ENCODE measurements at regions not wholly inside any gene's neighbourhood (a gene's known extent, or its start where the extent isn't known, plus 50 kb on each side); places are given as distances from the start of the nearest gene placed in this dataset.
"Not testable (repeated sequence)": the region's sequence is repeated elsewhere in the genome, so short reads cannot be mapped to it uniquely, and the experiment has no call there.

DNA sequence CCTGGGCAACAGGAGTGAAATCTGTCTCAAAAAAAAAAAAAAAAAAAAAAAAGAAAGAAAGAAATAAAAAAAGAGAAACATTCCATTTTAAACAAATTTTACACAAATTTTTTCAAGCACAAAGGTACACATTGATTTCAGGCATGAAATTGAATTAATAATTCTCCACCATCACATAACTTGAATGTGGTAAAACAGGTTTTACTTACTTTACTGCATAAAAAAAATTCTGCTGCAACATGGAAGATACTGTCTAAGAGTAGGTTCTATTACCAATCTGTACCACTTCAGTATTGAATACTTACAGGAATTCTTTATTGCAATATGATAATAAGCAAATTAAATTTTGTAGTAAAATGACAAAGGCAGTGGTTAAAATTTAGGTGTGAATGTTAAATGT is 271.6 kb upstream of the ARSJ start:
- no peak for DNase-seq

DNA sequence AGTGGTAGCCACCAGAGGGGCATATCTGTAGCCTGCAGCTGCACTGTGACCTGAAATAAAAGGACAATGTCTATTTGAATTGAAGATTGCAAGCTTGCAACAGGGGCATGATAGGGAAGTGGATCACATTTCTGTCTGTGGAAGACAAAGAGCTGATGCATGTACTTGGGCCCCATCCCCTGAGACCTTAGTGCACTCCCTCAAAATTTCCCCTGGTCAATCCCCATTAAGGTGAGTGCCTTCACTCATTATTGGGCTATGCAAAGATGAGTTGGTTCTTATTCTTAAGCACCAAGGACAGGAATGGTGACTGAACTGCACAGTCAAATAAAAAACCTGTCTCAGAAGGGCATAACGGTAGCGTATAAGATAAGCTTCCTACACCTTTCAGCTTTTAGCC is 273.1 kb upstream of the ARSJ start:
- DNase-seq: no peak

DNA sequence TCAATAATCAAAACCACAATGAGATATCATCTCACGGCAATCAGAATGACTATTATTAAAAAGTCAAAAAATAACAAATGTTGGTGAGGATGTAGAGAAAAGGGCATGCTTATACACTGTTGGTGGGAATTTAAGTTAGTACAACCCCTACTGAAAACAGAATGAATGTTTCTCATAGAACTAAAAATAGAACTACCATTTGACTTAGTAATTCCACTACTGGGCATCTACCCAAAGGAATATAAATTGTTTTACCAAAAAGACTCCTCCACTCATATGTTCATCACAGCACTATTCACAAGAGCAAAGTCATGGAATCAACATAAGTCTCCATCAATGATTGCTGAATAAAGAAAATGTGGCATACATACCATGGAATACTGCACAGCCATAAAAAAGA is 278.1 kb upstream of the ARSJ start:
- no peak for DNase-seq

DNA sequence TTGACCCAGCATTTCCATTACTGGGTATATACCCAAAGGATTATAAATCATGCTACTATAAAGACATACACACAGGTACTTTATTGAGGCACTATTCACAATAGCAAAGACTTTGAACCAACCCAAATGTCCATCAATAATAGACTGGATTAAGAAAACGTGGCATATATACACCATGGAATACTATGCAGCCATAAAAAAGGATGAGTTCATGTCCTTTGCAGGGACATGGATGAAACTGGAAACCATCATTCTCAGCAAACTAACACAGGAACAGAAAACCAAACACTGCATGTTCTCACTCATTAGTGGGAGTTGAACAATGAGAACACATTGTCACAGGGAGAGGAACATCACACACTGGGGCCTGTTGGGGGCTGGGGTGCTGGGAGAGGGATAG is 283.0 kb upstream of the ARSJ start:
- DNase-seq: not testable (repeated sequence)

DNA sequence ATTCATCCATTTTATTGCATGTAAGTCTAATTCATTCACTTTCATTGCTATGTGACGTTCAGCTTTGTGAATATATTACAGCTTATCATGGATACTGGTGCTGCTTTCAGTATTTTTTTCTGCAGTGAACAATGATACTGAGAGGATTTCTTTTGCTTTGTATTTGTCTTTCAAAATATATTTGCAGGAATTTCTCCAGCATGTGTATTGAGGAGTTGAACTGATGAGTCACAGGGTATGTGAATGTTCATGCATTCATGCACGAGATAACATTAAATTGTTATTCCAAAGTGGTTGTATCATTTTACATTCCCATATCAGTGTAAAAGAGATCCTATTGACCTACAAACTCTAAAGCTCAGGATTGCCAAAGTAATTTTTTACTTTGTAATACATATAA is 283.8 kb upstream of the ARSJ start:
- DNase-seq: peak; percentile 61

DNA sequence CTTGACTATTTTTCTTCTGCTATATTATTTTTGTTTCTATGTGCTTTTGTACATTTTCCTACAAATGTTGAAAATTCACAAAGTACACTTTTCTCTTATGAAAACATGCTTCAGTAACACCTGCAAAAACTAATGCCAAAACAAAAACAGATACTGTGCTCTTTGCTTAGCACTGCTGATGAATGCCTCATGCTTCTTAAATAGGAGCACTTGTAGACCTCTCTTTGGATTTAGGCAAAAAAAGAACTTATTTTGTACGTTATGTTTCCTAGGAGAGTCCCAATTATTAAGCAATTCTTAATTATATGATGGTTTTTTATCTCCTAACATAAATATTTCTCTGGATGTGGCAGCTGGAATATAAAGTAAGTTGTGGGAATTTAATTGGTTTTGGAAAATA is 285.0 kb upstream of the ARSJ start:
- DNase-seq: no peak

DNA sequence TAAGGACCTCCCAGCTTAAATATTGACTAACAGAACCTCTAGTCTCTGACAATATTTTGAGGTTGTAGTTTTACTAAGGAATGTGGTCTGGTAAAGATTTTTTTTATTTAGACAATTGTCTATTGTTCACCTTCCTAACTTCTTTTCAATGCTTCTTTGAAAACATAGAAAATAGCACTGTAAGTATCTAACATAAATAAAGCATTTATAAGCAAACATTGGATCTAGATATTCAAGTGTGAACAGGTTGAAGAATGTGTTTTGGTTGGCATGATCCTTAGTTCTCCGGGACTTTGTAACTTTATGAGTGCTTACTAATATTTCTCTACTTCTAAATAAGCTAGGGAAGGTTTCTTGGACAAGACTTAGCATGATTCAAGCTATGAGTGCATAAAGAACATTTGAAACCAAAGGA is 285.4 kb upstream of the ARSJ start:
- DNase-seq: no peak

DNA sequence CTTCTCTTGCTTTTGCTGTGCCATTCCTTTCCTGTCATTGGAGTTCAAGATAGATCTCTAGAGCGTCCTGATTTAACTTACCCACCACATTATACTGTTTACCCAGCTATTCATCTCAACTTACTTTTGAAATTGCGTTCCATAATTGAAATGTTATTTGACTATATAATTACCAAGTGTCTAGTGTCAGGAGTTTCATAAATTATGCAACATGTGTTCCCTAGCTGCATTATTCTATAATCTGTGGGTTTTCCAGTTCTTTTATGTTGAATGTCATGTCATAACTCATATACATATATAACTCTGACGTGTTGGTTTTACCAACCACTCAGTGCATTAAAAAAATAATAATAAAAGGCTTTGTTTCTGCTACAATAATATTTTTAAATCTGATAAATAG is 285.9 kb upstream of the ARSJ start:
- DNase-seq: no peak

DNA sequence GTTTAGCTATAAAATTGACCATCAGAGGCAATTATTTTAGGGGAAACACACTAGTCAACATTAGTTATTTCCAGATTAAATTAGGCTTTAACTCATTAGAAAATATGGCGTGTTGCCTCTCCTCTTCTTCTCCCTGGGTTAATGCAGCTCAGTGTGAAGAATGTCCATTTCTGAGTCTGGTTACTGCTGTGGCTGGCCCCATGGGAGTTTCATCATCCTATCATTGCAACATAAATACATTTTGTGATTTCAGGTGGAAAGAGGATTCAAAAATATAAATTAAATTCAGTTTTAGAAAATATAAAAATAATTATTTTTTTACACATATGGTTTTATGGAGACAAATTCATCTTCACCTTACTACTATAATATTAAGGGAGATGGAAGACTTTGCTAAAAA is 288.5 kb upstream of the ARSJ start:
- peak; percentile 32 for DNase-seq

DNA sequence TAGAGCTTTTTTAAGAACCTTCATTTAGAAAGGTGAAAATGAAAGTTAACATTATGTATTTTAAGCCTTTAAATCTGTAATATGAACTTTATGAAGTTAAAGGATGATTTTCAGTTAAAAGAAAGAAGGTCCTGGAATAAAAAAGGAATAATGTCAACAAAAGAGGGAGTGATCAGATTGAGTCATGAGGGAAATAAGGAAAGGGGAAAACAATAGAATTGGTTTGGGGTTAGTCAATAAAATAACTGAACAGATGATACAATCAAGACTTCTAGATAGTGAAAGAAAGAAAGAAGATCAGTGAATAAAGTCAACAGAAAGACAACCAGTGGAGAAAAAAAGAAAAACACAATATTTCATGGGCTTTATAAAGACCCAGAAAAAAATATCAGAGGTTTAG is 291.6 kb upstream of the ARSJ start:
- DNase-seq: no peak

DNA sequence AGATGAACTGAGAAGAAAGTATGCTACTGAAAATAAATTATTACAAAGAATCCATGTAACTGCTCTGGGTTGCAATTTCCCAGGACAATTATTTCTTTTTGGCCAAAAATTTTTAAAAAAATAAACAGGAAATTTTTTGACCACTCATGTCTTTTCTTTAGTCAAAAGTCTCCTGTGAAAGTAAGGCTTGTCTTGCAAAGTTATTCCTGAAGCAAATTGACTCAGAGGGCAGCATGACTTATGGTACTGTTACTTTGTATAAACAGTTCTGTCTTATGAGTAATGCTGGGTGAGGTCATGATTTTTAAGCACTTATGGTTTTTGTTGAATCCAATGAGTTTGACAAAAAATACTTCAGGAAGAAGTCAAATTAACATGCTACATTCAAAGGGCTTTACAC is 292.8 kb upstream of the ARSJ start:
- peak; percentile 96 for DNase-seq

DNA sequence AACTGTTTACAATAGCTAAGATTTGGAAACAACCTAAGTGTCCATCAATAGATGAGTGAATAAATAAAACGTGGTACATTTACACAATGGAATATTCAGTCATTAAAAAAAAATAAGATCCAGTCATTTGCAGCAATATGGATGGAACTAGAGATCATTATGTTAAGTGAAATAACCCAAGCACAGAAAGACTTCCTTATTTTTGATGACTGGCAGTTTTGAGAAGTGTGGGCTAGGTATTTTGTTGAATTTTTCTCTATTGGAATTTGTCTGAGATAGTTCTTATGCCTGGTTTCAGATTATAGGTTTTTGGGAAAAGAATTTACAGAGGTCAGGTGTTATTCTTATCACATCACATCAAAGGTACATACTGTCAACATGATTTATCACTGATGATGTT is 293.8 kb upstream of the ARSJ start:
- no peak for DNase-seq

DNA sequence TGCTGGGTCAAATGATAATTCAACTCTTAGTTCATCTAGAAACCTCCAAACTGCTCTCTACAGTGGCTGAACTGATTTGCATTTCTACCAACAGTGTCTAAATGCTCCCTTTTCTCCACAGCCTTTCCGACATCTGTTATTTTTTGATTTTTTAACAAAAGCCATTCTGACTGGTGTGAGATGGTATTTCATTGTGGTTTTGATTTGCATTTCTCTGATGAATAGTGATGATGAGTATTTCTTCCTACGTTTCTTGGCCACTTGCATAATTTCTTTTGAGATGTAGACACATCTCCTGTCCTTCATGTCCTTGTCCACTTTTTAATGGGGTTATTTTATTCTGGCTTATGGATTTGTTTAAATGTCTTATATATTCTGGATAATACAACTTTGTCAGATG is 298.2 kb upstream of the ARSJ start:
- peak; percentile 85 for DNase-seq

DNA sequence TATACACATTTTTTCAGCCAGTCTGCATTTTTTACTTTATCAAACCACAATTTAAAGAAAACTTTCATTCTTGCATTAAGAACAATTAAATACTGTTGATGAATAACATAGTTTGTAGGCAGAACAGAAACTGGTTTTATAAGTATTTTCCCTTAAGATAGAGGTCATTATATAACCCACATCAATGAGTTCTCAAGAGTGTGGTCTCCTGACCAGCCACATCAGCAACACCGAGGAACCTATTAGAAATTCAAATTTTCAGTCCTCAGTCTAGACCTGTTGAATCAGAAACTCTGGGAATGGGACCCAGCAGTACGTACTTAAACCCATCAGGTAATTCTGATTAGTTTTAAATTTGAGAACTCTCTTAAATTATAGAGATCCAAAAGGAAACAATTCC is 299.6 kb upstream of the ARSJ start:
- DNase-seq: no peak

DNA sequence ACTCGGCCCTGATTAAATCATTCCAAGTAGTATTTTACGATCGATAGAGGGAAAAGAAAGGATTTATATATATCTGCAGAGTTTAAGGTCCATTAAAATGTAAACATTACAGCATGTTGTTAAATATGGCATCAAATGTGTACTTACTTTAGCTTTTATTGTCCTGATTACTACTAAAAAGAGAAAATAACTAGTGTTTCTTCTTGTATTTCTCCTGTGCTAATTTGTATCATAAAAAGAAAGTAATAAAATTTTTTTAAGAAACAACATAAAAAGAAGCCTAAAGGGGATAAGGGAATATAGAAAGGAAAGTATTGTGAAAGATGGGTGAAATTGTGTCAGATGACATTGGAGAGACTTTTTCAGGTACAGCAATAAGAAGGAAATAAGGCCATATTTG is 300.3 kb upstream of the ARSJ start:
- no peak for DNase-seq

DNA sequence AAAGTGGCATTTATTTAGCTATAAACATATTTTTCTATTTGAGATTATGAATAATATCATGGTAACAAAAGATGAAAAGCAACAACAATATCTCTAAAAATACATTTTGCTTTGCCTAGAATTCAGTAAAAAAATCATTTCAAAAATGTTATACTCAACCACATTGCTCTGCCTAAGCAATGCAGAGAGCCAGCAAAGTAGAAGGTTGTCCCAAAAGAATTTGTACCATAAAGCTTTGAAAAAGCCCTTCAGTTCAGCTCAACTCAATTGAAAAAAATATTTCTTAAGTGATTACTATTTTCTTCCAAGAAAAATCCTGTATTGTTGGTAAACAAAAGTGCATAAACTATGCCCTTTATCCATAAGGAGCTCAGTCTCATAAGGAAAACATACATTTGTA is 301.2 kb upstream of the ARSJ start:
- no peak for DNase-seq

DNA sequence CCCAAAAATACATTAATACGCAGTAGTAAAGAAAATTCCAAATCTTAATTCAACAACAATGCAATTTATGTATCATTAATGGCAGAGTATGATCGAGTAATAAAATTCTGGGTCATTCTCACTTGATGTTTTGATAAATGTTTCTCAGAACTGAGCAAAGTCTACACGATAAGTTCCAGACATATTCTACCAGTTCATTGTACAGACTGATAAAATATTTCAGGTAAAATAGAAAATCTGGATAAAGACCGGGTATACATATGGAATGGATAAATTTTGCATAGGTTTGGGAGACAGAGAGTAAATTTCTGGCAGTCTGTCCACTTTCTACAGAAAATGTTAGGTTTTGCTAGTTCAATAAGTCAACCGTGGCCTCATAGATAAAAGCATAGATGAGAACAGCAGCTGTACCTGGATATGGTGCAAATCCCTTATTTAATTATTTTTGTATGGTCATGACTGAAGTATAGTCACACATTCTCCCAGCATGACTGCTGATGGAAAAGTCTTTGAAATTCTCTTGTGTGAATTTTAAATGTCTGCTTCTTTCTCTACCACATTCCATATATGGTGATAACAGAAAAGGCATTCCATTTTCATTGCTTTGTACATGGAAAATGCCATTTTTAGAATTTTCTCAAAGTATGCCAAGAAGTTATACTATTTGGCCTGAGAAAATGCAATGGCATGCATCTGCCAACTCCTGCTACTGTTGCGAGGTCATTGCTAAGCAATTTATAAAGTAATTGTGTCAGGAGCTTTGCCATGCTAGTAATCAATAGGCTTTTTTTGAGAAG is 301.9 kb upstream of the ARSJ start:
- DNase-seq: peak; percentile 95

DNA sequence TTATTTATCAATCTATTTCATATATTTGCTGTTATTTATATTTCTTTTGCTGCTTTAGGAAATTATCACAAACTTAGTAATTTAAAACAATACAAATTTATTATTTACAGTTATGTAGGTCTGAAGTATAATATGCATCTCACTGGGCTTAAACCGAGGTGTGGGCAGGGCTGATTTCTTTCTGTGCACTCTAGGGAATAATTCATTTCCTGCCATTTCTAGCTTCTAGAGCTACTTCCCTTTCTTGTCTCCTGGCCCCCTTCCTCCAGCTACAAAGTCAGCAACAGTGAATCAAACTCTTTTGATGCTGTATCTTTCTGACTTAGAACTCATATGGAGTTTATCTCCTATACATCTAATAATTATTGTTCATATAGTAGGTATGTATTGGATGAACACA is 303.5 kb upstream of the ARSJ start:
- no peak for DNase-seq

DNA sequence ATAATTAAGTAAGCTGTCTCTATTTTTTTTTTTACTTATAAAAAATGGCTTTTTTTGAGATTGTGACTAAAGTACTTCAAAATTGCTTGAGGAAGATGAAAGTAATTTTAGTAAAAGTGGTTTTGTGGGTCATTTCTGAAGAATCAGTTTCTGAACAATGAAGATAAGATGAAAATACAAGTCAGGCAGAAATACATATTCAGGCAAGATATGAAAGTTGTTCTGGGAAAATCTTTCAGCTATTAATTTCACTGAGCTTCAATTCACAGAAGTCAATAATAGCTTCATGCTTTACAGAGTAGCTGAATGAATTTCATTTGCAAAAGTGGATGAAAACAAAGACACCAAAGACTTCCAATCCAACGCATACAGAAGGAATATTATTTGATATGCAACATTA is 305.2 kb upstream of the ARSJ start:
- DNase-seq: no peak

DNA sequence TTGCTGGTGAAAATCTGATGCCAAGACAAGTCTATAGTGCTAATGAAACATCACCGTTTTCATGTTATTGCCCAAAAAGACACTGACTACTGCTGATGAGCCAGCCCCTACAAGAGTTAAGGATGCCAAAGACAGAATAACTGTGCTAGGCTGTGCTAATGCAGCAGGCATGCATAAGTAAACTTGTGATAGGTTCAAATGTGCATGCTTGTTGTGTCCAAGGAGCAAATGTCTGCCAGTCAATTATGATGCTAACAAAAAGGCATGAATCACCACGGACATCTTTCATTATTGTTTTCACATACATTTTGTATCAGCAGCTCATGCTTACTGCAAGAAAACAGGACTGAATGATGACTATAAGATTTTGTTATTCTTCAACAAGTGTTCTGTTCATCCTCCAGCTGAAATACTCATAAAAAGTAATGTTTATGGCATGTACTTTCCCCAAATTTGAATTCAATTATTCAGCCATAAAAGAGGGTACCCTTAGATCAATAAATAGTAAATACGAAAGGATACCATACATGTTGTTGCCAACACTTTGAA is 306.9 kb upstream of the ARSJ start:
- DNase-seq: peak; percentile 59

DNA sequence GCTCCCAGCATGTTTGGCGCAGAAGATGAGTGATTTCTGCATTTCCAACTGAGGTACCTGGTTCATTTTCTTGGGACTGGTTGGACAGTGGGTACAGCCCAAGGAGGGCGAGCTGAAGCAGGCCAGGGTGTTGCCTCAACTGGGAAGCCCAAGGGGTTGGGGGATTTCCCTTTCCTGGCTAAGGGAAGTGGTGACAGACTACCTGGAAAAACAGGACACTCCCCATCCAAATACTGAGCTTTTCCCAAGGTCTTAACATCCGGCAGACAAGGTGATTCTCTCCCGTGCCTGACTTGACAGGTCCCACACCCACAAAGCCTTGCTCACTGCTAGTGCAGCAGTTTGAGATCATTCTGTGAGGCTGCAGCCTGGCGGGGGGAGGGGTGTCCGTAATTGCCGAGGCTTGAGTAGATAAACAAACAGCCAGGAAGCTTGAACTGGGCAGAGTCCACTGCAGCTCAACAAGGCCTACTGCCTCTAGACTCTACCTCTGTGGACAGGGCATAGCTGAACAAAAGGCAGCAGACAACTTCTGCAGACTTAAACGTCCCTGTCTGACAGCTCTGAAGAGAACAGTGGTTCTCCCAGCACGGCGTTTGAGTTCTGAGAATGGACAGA is 307.7 kb upstream of the ARSJ start:
- DNase-seq: no peak

DNA sequence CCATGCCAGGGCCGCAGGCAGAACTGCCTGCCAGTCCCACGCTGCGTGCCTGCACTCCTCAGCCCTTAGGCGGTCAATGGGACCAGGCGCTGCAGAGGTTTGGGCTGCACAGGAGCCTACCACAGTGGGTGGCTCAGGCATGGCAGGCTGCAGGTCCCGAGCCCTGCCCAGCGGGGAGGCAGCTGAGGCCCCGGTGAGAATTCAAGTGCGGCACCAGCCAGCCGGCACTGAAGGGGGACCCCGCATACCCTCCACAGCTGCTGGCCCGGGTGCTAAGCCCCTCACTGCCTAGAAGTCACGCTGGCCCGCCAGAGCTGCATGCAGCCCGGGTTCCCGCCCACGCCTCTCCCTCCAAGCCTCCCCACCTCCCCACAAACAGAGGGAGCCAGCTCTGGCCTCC is 302.5 kb upstream of the UGT8 start:
- DNase-seq: no peak

DNA sequence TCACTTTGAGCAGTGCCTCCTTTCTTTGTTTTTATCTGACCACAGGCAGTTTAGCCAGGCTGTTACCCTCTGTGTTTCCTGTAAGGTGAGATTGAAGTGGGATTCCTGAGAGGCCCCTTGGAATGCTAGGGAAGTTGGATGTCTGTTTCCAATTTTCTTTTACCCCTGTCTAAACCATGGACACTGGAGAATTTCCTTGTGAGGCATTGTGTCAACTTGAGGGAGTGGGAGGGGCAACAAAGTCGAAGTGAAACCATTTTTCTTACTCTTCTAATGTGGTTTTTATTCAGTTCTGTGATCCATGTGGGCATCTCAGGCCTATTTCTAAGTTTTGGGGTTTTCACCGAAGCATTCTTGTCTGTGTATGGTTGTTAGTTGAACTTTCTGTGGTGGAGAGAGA is 296.1 kb upstream of the UGT8 start:
- peak; percentile 74 for DNase-seq

DNA sequence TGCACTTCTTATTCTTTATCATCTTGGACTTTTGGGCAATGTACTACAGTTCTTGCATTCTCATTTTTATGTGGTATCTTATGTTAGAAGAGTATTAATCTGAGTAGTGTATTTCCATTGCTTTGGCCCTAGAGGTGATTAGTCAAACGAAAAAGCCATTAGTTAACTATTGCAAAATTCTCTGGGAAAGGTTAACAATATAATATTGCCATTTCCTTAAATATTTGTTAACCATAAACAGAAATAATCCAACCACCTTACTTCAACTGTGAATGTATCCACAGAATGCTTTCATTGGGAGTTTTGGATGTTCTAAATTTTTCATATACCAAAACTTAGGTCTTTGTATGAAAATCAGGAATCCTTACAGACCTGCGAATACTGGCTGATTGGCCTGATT is 294.6 kb upstream of the UGT8 start:
- DNase-seq: no peak
